Activated CD4-positive, alpha-beta T cell treated with anti-CD3 and anti-CD28 coated beads, Interleukin-2, amount 50 U/mL, for 4 hours (primary cell): ENCODE measurements at regions not wholly inside any gene's neighbourhood (a gene's known extent, or its start where the extent isn't known, plus 50 kb on each side); places are given as distances from the start of the nearest gene placed in this dataset.

ENCODE experiments used
- DNase-seq, 2 experiments: peaks; one replicate each; pipeline ENCODE4 v3.0.0-alpha.2; 2020

GRCh38 chr12:81950871-81951270 is 191.7 kb upstream of the PPFIA2 start:
- DNase-seq: no peak

GRCh38 chr12:81949841-81950308 is 190.7 kb upstream of the PPFIA2 start:
- no peak for DNase-seq

DNA sequence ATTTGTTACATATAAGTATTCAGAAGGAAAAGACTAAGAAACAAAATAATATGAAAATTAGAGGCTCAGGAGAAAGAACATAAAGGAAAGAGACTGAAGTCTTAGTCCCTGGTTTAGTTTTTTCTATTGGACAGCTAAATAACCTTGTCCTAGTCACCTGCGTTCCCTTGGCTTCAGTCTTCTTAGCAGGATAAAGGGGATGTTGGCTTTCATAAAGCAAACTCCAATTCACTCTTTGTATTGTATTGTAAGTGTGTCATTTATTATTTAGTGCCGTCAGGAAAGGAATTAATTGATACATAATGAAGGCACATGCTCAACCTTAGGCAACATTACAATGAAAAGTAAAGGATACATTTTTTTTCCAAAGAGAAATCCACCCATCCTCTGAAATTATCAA is 190.3 kb upstream of the PPFIA2 start:
- DNase-seq: no peak

- no peak for DNase-seq
Measured at GRCh38 chr12:81944886-81945285, 185.7 kb upstream of the PPFIA2 start.

- no peak for DNase-seq
Measured at GRCh38 chr12:81942594-81942993, 183.4 kb upstream of the PPFIA2 start.

GRCh38 chr12:81930037-81930436 is 170.9 kb upstream of the PPFIA2 start:
- DNase-seq: no peak

DNA sequence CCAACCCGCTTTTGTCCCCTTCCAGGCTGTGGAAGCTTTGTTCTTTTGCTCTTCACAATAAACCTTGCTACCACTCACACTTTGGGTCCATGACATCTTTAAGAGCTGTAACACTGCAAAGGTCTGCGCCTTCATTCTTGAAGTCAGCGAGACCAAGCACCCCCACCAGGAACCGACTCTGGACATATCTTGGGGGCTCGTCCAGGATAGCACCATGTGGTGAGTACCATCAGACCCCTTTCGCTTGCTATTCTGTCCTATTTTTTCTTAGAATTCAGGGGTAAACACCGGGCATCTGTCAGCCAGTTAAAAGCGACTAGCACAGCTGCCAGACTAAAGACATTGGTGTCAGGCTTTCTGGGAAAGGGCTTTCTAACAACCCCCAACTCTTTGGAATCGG is 137.6 kb upstream of the PPFIA2 start:
- DNase-seq: no peak

DNA sequence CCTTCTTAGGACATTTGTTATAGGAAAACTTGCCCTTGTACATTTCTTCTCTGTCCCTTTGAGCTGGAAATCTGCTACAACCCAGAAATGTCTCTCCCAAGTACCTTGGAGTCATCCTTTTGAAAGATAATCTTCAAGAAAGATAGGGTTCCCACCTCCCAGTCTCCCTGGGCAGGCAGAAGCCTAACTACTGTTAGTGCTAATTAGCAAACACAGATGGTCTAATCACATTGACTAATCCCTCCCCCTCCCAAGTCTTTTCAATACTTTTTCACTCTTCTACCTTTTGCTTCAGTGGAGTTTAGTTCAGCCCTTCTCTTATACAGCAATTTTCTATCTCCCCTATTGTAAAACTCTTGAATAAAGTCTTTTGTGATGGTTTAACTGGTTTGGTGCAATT is 129.8 kb upstream of the PPFIA2 start:
- no peak for DNase-seq

DNA sequence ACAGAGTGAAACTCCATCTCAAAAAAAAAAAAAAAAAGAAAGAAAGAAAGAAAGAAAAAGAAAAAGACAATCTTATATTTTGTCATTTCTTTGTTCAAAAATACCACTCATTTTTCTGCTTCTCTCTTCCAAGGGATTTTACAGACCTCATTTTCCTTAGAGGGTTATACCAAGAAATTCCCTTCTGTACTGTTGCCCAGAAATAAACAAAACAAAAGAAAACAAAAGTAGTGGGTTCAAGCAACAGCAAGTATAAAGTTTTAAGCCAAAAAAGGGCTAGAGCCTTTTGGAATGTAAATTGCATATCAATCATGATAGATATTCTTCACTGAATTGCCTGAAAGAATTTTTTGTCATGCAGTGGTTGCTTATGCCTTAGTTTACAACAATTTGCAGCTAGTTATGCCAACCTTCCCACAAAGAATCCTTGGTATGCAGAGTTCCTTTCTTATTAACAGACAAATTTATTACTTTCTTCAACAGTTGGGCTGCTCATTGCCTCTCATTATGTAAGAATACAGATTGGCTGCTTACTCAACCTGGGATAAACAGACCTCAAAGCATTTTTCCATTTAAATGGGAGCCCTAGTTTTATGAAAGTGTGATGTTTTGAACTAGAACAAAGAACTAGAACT is 129.1 kb upstream of the PPFIA2 start:
- no peak for DNase-seq

DNA sequence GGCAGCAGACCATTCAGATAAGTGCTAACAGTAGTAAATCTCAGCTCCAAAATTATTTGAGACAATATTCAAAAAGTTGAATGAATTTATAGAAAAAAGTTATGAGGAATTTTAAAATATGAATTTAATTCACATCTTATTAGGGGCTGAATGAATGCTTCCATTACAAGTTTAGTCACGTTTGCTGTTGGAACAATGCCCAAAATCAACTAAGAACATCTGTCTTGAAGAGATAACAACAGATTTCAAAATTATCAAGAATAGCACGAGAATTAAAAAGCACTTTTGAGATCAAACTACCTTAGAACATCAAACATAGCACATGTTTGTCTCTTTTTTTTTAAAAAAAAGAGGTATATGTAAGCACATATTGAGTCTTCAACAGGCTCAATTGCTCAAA is 115.4 kb upstream of the PPFIA2 start:
- no peak for DNase-seq

DNA sequence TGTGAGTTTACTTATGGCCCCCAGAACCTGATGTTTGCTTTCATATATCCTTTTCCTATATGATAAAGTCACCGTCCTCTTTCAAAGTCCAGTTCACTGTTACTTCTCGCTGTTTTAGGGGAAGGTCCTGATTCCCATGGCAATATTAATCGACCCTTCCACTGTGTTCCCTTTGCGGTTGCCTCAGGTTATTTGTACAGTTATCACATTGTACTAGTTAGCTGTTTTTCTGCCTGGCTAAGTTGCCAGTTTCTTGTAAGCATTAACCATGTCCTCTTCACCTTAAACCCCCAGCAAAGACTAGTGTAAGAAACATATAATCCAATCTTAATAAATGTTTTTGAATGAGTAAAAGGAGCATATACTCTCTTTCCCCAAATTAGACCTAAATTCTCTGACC is 115.0 kb upstream of the PPFIA2 start:
- no peak for DNase-seq

- no peak for DNase-seq
Measured at GRCh38 chr12:81872400-81872799, 113.2 kb upstream of the PPFIA2 start.

GRCh38 chr12:81866081-81866480 is 106.9 kb upstream of the PPFIA2 start:
- DNase-seq: no peak

GRCh38 chr12:81863406-81863805 is 104.3 kb upstream of the PPFIA2 start:
- DNase-seq: no peak

GRCh38 chr12:81859521-81859920 is 100.4 kb upstream of the PPFIA2 start:
- no peak for DNase-seq

DNA sequence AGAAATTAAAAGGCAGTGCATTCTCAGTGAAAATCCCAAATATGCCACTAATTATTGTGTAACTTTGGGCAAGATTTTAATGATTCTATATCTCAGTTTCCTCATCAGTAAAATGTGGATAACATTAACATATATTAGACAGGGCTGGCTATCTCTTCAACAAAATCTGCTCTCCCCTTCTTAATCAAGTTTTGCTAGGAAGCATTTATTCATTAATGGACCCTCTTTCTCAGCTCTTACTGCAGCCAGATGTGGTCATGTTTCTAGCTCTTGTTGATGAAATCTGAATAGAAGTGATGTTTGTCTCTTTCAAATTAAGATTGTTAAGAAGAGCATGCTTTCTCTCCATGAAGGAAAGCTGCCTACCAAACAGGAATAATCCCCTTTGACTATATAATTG is 84.4 kb upstream of the PPFIA2 start:
- DNase-seq: no peak

- no peak for DNase-seq
Measured at GRCh38 chr12:81835783-81836182, 76.6 kb upstream of the PPFIA2 start.

DNA sequence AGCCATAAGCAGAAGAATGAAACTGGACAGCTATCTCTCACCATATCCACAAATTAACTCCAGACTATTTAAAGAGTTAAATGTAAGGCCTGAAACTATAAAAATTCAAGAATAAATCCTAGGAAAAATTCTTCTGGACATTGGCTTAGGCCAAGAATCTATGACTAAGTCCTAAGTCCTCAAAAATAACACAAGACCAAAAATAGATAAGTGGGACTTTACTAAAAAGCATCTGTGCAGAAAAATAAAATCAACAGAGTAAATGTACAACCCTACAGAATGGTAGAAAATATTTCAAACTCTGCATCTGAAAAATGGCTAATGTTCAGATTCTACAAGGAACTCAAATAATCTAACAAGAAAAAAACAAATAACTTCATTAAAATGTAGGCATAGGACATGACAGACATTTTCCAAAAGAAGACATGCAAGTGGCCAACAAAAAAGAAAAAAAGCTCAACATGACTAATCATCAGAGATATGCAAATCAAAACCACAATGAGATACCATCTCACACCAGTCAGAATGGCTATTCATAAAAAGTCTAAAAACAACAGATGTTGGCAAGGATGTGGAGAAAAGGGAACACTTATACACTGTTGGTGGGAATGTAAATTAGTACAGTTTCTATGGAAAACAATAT is 61.0 kb upstream of the PPFIA2 start:
- DNase-seq: no peak

DNA sequence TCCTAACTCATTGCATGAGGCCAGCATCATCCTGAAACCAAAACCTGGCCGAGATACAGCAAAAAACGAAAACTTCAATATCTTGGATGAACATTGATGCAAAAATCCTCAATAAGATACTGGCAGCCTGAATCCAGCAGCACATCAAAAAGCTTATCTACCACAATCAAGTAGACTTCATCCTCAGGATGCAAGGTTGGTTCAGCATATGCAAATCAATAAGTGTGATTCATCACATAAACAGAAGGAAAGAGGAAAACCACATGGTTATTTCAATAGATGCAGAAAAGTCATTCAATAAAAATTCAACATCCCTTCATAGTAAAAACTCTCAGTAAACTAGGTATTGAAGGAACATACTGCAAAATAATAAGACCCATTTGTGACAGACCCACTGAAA is 56.5 kb upstream of the PPFIA2 start:
- no peak for DNase-seq

DNA sequence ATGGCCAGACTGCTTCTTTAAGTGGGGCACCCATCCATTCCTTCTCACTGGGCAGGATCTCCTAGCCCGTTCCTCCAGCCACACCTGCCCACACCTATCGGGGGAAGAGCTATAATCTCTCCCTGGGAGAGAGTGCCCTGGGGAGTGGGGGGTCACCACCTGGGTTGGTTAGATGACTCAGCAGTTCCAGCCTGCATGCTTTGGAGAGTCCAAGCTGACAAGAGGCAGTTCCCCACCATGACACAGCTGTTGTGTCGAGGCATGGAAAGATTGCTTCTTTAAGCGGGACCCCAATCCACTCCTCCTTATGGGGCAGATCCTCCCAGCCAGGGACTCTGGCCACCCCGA is 52.6 kb upstream of the PPFIA2 start:
- no peak for DNase-seq

DNA sequence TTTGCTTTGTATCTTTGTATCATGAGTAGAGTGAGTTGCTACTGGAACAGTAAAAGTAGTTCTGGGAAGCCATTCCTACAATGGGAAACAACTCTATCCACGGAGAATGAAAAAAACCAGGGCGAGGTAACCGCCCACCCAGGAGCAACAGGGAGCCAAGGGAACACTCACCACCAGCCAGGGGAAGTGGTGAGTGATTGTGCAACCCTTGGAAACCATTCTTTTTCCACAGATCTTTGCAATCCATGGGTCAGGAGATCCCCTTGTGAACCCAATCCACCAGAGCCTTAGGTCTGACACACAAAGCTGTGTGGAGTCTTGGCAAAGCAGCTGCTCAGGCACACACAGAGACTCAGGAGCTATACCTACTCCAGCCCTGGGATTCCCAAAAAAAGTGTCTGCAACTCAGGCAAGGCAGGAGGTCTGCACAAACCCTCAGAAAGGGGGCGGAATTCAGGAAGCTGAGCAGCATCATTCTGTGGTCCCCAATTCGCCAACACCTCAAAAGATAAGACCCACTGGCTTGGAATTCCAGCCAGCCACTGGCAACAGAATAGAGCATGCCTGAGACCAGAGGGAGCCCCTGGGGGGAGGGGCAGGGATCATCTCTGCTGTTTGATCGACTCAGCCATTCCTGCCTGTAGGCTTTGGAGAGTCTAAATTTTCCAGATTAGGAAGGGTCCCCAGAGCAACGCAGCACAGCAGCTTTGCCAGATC is 52.1 kb upstream of the PPFIA2 start:
- DNase-seq: no peak

DNA sequence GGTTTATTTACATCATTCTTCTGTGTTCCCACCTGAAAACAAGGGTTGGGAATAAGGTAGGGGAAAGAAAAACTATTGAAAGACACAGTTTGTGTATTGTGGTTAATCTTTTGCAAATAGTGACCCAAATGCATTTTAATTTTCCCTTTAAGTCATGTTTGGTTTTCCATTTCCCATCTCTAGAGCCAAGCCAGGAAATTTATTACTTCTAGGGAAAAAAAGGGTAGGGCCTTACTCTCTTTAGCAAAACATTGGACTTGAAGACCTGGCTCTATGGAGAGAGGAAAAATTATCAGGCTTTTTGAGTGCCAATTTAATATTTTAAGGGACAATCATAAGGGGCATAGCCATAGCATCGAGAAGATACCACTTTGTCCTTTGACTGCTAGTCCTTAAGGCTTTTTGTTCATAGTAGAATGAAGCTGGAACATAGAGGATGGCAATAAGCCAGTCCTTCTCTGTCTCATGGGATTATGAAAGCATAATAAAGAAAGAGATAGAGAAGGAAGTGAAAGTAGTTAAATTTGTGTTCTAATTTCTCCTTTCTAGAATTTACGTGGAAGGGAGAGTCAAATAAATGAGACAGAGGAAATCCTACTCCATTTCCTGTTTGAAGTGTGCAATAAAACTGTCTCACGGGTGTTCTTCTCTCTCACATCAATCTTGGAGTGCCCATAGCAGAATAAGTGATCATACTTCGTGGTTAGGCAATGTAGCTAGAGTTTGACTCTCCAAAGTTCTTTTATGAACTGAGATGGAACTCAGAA is 50.9 kb upstream of the PPFIA2 start:
- DNase-seq: no peak

GRCh38 chr12:81809113-81809777 is 50.1 kb upstream of the PPFIA2 start:
- no peak for DNase-seq
